ENCODE measurements at regions not wholly inside any gene's neighbourhood (a gene's known extent, or its start where the extent isn't known, plus 50 kb on each side); places are given as distances from the start of the nearest gene placed in this dataset.

DNA sequence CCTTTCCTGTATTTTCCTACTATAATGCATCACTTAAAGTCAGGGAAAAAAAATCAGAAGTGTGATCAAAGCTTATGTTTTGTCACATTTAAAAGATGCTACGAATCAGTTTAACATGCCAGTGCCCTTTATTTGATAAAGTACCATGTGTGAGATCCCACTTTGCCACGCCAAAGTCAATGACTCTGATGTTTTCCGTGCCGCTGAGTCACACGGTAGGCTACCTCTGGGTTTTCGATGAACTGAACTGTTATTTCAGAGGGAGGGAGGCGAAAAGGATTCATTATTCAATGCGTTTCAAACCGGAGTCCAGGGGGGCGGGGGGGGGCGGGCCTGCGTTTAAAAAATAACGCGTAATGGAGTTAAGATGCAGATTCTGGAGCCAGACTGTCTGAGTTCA lies 203.0 kb downstream of the ABHD5 start:
- Mint-ChIP-seq H3K27me3 (ENCODE audit: low read depth) (peaks cover 51% of the 10 kb centered on the region), H3K27ac (no peak overlapping the region), H3K4me1 (peaks cover 8 to 17% of the 10 kb centered on the region in 2 experiments), H3K9me3 (no peaks in the 10 kb centered on the region), H3K36me3 (ENCODE audit: insufficient read depth in 1 of 3, low read depth in 3 of 3) (no peaks in the 10 kb centered on the region; a peak in 1 of 7 replicates), H3K4me3 (peak overlapping the region; percentile 53 to 72)
- no peak overlapping the region for H2BK12ac ChIP-seq (ENCODE audit: insufficient read length, low read depth, low read length)
- H3K9ac ChIP-seq (ENCODE audit: extremely low read depth, insufficient read length, low read length) = no peak overlapping the region
- no peak overlapping the region for H2BK20ac ChIP-seq (ENCODE audit: low read depth, low read length, poor library complexity, severe bottlenecking)
- H3K9me3 ChIP-seq (ENCODE audit: control insufficient read depth, low read depth, low read length) = no peaks in the 10 kb centered on the region
- no peaks in the 10 kb centered on the region for H4K20me1 ChIP-seq (ENCODE audit: control insufficient read depth, insufficient read depth, insufficient read length)
- H4K8ac ChIP-seq (replicated peaks; ENCODE audit: insufficient read length, low read depth, low read length) = no peak overlapping the region
- H3K56ac ChIP-seq (ENCODE audit: insufficient read length, low read depth, low read length) = no peak overlapping the region
- WGBS (ENCODE audit: extremely low coverage, insufficient read length, low lambda C conversion rate) = no CpG with 5 or more reads among the region's 14 CpGs
- no peak overlapping the region for H3T11ph ChIP-seq (ENCODE audit: low read length)
- no peak overlapping the region for H3K18ac ChIP-seq (ENCODE audit: insufficient read length, low read depth, low read length)
- no peak overlapping the region for H2BK15ac ChIP-seq (ENCODE audit: low read depth, low read length)
- no peak overlapping the region for H4K91ac ChIP-seq (ENCODE audit: insufficient read length, low read depth, low read length)
- H3K4me2 ChIP-seq (ENCODE audit: insufficient read depth, insufficient read length, low read length) = peak overlapping the region; percentile 47
- no peak for DNase-seq
- no peak overlapping the region for H2AFZ ChIP-seq (ENCODE audit: low read length)
- H3K4me1 ChIP-seq (ENCODE audit: insufficient read depth, low read length) = peaks cover 6% of the 10 kb centered on the region; the same call in 1 of the 2 replicates
- no peak overlapping the region for H2BK5ac ChIP-seq (ENCODE audit: insufficient read length, low read length)
- H3K23me2 ChIP-seq (ENCODE audit: insufficient read length, low read depth, low read length, poor library complexity, severe bottlenecking) = peaks cover 5% of the 10 kb centered on the region
- TF ChIP-seq, protein P1, sequence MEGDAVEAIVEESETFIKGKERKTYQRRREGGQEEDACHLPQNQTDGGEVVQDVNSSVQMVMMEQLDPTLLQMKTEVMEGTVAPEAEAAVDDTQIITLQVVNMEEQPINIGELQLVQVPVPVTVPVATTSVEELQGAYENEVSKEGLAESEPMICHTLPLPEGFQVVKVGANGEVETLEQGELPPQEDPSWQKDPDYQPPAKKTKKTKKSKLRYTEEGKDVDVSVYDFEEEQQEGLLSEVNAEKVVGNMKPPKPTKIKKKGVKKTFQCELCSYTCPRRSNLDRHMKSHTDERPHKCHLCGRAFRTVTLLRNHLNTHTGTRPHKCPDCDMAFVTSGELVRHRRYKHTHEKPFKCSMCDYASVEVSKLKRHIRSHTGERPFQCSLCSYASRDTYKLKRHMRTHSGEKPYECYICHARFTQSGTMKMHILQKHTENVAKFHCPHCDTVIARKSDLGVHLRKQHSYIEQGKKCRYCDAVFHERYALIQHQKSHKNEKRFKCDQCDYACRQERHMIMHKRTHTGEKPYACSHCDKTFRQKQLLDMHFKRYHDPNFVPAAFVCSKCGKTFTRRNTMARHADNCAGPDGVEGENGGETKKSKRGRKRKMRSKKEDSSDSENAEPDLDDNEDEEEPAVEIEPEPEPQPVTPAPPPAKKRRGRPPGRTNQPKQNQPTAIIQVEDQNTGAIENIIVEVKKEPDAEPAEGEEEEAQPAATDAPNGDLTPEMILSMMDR (conservative IDR thresholded peaks at IDR 0.05) = no peak
- no peaks in the 10 kb centered on the region for H3K79me1 ChIP-seq (ENCODE audit: insufficient read depth, low read depth, low read length, poor library complexity, severe bottlenecking)
- no peaks in the 10 kb centered on the region for H3K79me2 ChIP-seq (ENCODE audit: insufficient read depth, low read length)
- H3K27ac ChIP-seq (ENCODE audit: insufficient read length, low read depth, low read length) = no peak overlapping the region
- no peak overlapping the region for H2BK120ac ChIP-seq (ENCODE audit: low read depth, low read length, poor library complexity, severe bottlenecking)
- no peak overlapping the region for H3K4ac ChIP-seq (ENCODE audit: low read depth, low read length)
- no peak overlapping the region for H4K5ac ChIP-seq (ENCODE audit: insufficient read length, low read depth, low read length)
- H2AK5ac ChIP-seq (ENCODE audit: insufficient read length, low read length) = no peak overlapping the region
- no peak overlapping the region for H3K23ac ChIP-seq (ENCODE audit: insufficient read length, low read depth, low read length)
- peak overlapping the region; percentile 28; the same call in 1 of the 2 replicates for H3K14ac ChIP-seq (ENCODE audit: insufficient read depth, low read length)
- H3K27me3 ChIP-seq (ENCODE audit: insufficient read depth, low read length) = no peaks in the 10 kb centered on the region

Data from H9 (cell line).